Activated B cell treated with CpG ODN at 0.5 μM for 24 hours (primary cell): ENCODE measurements at regions not wholly inside any gene's neighbourhood (a gene's known extent, or its start where the extent isn't known, plus 50 kb on each side); places are given as distances from the start of the nearest gene placed in this dataset.

Experiments
- ATAC-seq: fragments of 200-7000 bp; cut with Tn5 transposase; one replicate; pipeline ENCODE4 v1.10.0; 2021; ENCODE audit warnings: low read depth, mild to moderate bottlenecking, moderate library complexity
- CTCF ChIA-PET: fragments of 350-600 bp; sonication (Branson Sonifier 250); formaldehyde crosslinking; loops from one replicate; lab custom pipeline; 2021; ENCODE audit warnings: antibody characterized with exemption; lab: Charles Lee
- POLR2A ChIA-PET: fragments of 350-600 bp; sonication (Branson Sonifier 250); formaldehyde crosslinking; loops from one replicate; lab custom pipeline; 2021; ENCODE audit warnings: antibody characterized with exemption; lab: Charles Lee
- DNase-seq: peaks from one replicate; pipeline ENCODE4 v3.0.0; 2022
- H3K27ac Mint-ChIP-seq: one replicate; pipeline ENCODE4 v1.8.0; 2020; ENCODE audit warnings: mixed read lengths
- H3K27me3 Mint-ChIP-seq: one replicate; pipeline ENCODE4 v1.8.0; 2021; ENCODE audit warnings: mixed read lengths
- H3K36me3 Mint-ChIP-seq: one replicate; pipeline ENCODE4 v1.8.0; 2021; ENCODE audit warnings: low read depth, mixed read lengths
- H3K4me1 Mint-ChIP-seq: one replicate; pipeline ENCODE4 v1.8.0; 2021; ENCODE audit warnings: mixed read lengths
- H3K4me3 Mint-ChIP-seq: one replicate; pipeline ENCODE4 v1.8.0; 2020; ENCODE audit warnings: mild to moderate bottlenecking, mixed read lengths
- H3K9me3 Mint-ChIP-seq: one replicate; pipeline ENCODE4 v1.8.0; 2020; ENCODE audit warnings: mixed read lengths
- intact Hi-C: fragments of 100-400 bp; cut with micrococcal nuclease; formaldehyde crosslinking; loops from one replicate; pipeline ENCODE4 v1.15.1; 2024
- TF ChIP-seq, protein P1 (sequence below): fragments of 200-600 bp; IDR thresholded peaks from one replicate; pipeline ENCODE4 v1.8.0; 2022; ENCODE audit warnings: antibody characterized with exemption, mild to moderate bottlenecking

DNA sequence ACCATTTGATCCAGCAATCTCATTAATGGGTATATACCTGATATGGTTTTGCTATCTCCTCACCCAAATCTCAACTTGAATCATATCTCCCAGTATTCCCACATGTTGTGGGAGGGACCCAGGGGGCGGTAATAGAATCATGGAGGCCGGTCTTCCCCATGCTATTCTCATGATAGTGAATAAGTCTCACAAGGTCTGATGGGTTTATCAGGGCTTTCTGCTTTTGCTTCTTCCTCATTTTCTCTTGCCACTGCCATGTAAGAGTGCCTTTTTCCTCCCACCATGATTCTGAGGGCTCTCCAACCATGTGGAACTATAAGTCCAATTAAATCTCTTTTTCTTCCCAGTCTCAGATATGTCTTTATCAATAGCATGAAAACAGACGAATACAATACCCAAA lies 74.5 kb upstream of the APC start:
- intact Hi-C loops, result no loop called here
- TF ChIP-seq, protein P1, sequence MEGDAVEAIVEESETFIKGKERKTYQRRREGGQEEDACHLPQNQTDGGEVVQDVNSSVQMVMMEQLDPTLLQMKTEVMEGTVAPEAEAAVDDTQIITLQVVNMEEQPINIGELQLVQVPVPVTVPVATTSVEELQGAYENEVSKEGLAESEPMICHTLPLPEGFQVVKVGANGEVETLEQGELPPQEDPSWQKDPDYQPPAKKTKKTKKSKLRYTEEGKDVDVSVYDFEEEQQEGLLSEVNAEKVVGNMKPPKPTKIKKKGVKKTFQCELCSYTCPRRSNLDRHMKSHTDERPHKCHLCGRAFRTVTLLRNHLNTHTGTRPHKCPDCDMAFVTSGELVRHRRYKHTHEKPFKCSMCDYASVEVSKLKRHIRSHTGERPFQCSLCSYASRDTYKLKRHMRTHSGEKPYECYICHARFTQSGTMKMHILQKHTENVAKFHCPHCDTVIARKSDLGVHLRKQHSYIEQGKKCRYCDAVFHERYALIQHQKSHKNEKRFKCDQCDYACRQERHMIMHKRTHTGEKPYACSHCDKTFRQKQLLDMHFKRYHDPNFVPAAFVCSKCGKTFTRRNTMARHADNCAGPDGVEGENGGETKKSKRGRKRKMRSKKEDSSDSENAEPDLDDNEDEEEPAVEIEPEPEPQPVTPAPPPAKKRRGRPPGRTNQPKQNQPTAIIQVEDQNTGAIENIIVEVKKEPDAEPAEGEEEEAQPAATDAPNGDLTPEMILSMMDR, result no peak
- CTCF ChIA-PET, result no interaction called here
- no peak overlapping the region for H3K27ac Mint-ChIP-seq
- POLR2A ChIA-PET, result no interaction called here
- no peaks in the 10 kb centered on the region for H3K27me3 Mint-ChIP-seq
- H3K4me1 Mint-ChIP-seq, result no peaks in the 10 kb centered on the region
- H3K4me3 Mint-ChIP-seq, result no peak overlapping the region
- H3K9me3 Mint-ChIP-seq, result peaks cover 14% of the 10 kb centered on the region
- no peaks in the 10 kb centered on the region for H3K36me3 Mint-ChIP-seq
- no peak for DNase-seq
- no peak for ATAC-seq

DNA sequence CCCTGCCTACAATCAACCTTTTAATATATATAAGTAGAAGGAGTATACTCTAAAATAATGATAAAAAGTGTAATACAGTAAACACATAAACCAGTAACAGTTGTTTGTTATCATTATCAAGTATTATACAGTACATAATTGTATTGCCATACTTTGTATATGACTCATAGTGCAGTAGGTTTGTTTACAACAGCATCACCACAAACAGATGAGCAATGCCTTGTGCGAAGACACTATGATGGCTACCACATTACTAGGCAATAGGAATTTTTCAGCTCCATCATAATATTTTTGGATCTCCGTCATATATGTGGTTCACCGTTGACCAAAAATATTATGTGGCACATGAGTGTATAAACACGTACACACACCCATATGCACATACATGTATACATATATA lies 69.7 kb upstream of the APC start:
- POLR2A ChIA-PET, result no interaction called here
- no peaks in the 10 kb centered on the region for H3K9me3 Mint-ChIP-seq
- no peak overlapping the region for H3K27ac Mint-ChIP-seq
- TF ChIP-seq, protein P1, result no peak
- H3K36me3 Mint-ChIP-seq, result no peaks in the 10 kb centered on the region
- no peaks in the 10 kb centered on the region for H3K4me1 Mint-ChIP-seq
- intact Hi-C loops, result no loop called here
- H3K27me3 Mint-ChIP-seq, result no peaks in the 10 kb centered on the region
- no peak for DNase-seq
- CTCF ChIA-PET, result no interaction called here
- no peak for ATAC-seq
- H3K4me3 Mint-ChIP-seq, result no peak overlapping the region

DNA sequence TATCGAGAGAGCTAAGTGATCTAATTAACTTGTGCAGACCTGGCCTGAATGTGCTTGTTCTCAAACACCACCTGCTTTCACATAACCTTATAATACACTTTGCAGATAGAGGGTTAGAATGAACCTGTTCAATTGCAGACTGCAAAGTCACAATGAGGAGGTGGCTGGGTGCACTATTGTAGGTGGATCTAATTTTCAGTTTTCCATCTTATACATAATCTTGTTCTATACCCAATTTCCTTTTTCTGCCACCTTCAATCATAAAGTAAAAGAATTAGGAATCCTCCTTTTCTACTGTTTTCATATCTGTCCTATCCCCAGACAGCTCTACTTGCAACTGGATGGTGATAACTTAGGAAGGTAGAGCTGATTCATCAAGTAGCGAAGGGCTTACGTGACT lies 68.8 kb upstream of the APC start:
- ChIA-PET CTCF (no interaction called here), POLR2A (no interaction called here)
- Mint-ChIP-seq H3K36me3 (no peaks in the 10 kb centered on the region), H3K4me1 (no peaks in the 10 kb centered on the region), H3K27ac (no peak overlapping the region), H3K4me3 (no peak overlapping the region), H3K9me3 (no peaks in the 10 kb centered on the region), H3K27me3 (no peaks in the 10 kb centered on the region)
- DNase-seq (no peak), ATAC-seq (no peak)
- TF ChIP-seq, protein P1, result no peak
- intact Hi-C loops, result no loop called here

- DNase-seq (no peak), ATAC-seq (no peak)
- no peaks in the 10 kb centered on the region for H3K9me3 Mint-ChIP-seq
- TF ChIP-seq, protein P1, result no peak
- no peaks in the 10 kb centered on the region for H3K36me3 Mint-ChIP-seq
- CTCF ChIA-PET, result no interaction called here
- H3K4me1 Mint-ChIP-seq, result no peaks in the 10 kb centered on the region
- no peak overlapping the region for H3K27ac Mint-ChIP-seq
- peaks cover 1% of the 10 kb centered on the region for H3K27me3 Mint-ChIP-seq
- H3K4me3 Mint-ChIP-seq, result no peak overlapping the region
- intact Hi-C loops, result no loop called here
- POLR2A ChIA-PET, result no interaction called here
Observed at GRCh38 chr5:112669328-112669963, 68.2 kb upstream of the APC start.

DNA sequence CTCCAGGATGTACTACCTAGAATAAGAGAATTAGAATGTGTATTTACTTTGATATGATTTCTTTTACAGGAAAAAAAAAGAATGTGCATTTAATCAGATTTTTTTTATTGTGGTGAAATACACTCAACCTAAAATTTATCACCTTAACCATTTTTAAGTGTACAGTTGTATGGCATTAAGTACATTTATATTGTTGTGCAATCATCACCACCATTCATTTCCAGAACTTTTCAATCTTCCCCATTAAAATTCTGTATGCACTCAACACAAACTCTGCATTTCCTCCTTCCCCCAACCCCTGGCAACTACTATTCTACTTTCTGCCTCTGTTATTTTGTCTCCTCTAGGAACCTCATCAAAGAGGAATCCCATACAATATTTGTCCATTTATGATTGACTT lies 66.0 kb upstream of the APC start:
- no peaks in the 10 kb centered on the region for H3K36me3 Mint-ChIP-seq
- intact Hi-C loops, result no loop called here
- no peak overlapping the region for H3K27ac Mint-ChIP-seq
- H3K4me3 Mint-ChIP-seq, result no peak overlapping the region
- H3K27me3 Mint-ChIP-seq, result peaks cover 11% of the 10 kb centered on the region
- H3K9me3 Mint-ChIP-seq, result peaks cover 2% of the 10 kb centered on the region
- POLR2A ChIA-PET, result no interaction called here
- ATAC-seq, result no peak
- DNase-seq, result no peak
- TF ChIP-seq, protein P1, result no peak
- H3K4me1 Mint-ChIP-seq, result no peaks in the 10 kb centered on the region
- CTCF ChIA-PET, result no interaction called here
